Stimulated activated CD4-positive, alpha-beta T cell treated with anti-CD3 and anti-CD28 coated beads, Interleukin-1b, Interleukin-23, amount 100 ng/mL, for 1 hour (primary cell): ENCODE measurements at regions not wholly inside any gene's neighbourhood (a gene's known extent, or its start where the extent isn't known, plus 50 kb on each side); places are given as distances from the start of the nearest gene placed in this dataset.

Experiments used
- DNase-seq, 2 donors: peaks; one replicate each; pipeline ENCODE4 v3.0.0-alpha.2; 2020; ENCODE audit warnings: low read depth in 2 of 2

DNA sequence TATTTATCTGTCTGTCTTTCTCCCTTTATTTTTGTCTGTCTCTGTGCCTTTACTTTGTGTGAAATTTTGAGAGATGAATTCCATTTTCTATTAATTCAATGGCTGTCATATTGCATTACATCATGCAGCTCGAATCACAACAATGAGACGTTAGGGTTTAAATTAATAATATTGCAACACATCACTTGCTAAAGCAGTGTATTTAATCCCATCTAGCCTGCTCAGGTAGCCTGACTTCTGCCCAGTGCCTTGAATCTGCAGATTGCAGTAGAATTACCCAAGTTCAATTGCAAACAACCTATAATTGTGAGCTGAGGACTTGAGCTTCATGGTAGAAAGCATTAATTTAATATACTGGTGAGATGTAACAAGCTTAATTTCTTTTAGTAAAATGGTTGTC is 235.7 kb upstream of the TSHZ2 start:
- no peak for DNase-seq

DNA sequence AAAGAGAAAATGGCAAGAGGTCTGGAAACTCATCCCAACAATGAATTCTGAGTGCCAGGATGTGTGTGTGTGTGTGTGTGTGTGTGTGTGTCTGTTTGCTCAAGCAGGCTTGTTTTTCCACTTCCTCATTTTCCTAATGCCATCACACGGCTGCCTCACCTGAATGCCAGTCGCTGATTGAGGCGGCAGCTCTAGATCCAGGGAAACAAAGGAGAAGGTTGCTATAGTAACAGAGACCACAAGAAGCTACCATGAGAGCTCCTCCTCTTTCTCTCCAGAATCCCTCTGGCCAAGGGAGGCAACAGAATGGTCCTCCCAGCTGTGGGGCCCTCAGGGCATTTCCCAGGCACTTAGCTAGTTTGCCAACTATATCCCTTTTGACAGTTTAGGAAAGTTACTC is 241.1 kb upstream of the TSHZ2 start:
- no peak for DNase-seq

DNA sequence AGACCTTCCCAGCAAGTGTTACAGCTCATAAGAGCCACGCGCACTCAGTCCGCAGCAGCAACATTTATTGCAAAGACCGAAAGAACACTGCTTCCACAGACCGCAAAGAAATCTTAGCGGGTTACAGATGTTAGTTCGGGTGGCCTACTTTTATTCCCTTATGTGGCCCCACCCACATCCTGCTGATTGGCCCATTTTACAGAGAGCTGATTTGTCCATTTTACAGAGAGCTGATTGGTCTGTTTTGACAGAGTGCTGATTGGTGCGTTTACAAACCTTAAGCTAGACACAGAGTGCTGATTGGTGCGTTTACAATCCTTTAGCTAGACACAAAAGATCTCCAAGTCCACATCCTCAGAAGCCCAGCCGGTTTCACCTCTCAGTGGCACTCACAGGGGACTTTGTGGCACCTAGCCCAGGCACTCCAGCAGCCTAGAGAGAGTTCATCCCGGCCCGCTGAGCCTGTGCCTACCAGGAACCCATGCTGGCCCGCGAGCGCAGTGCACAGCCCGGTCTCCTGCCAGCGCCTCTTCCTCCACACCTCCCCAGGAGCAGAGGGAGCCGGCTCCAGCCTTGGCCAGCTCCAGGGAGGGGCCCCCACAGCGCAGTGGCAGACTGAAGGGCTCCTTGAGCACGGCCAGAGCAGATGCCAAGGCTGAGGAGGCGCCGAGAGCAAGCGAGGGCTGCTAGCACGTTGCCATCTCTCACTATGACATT is 244.3 kb upstream of the TSHZ2 start:
- no peak for DNase-seq

DNA sequence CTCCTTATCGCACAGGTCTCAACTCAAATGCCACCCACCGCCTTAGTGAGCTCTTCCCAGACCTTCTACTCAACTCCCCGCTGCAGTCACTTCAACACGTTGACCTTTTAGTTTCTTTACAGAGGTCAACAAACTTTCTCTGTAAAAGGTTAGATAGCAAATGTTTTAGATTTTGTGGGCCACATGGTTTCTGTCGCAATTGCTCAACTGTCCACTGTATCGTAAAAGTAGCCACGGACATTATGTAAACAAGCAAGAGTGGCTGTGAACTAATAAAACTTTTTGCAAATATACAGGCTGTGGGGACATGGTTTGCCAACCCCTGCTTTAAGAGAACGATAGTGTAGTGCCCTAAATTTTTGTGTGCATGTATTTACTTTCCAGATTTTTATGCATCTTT is 247.6 kb upstream of the TSHZ2 start:
- no peak for DNase-seq

DNA sequence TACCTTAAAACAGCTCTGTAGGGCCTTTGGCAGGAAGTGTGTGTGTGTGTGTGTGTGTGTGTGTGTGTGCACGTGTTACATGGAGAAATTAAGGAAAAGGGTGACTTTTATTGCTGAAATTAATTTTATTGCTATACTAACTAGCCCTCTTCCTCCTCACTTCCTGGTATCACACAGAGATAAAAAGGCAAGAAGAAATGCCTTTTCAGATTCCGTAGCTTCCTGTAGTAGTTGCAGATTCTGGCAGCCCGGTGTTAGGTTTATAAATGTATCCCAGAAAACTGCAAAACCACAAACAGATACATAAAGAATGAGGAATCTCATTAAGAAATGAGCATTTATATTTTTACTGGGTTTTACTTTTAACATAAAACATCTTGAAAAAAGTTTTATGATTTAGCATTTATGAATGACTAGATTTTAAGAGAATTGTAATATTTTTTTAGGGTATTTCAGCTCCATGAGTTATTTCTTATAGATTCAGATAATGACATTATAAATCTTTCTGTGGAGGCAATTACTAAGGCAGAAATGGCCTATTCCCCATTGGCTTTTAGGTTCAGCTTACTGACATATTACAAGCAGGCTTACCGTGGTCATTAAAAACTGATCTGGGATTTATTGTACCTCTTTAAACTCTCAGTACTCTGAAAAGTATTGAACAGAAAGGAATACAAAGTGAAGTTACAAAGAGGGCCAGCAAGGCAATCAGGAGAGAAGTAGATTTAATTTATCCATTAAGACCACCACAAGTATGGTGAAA is 249.1 kb upstream of the TSHZ2 start:
- DNase-seq = no peak

DNA sequence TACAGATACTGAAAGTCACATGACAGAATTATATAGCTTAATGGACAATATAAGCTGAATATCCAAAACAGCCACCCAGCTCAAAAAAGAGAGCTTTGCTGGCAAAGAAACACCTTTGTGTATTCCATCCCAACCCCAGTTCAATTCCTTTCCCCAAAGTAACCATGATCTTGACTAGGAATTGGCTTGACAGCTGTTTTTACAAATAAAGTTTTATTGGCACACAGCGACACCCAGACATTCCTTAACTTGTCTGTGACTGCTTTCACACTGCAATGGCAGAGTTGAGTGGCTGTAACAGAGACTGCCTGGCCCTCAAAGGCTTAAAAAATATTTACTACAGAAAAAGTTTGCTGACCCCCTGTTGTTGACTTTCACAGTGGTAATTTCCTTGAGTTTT is 264.0 kb upstream of the TSHZ2 start:
- no peak for DNase-seq

DNA sequence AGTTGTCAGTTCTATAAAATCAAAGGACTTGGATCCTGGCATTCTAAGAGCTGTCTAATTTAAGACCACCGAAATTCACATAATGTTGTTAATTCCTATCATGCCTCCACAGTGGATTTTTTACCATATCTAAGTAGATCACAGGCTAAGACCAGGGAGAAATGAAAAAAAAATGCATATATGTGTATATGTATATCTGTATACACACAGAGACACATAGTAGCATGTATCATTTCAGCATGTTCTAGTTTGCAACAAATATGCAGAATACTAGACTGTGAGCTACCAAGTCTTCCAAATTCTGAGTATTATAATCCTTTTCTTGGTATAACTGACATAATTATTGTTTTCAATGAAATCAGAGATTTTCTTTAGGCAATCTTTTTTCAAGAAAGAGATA is 267.6 kb upstream of the TSHZ2 start:
- DNase-seq = no peak

DNA sequence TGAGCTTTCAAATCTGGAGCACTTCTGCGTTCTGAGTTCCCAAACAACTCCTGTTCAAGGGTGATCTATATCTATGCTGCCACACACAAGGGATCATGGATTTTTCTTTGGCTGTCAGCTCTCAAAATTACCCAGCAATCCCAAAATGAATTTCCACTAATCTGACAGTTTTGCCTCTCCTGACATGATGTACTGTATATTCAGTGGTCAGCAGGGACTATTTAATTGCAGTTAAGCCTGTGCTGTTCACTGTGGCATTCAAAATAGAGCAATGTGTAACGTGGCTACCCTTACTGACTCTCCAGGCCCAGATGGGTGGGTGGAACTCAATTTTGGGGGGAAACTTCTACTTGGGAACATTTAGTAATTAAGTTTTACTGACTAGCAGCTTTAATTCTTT is 283.8 kb upstream of the TSHZ2 start:
- no peak for DNase-seq

DNA sequence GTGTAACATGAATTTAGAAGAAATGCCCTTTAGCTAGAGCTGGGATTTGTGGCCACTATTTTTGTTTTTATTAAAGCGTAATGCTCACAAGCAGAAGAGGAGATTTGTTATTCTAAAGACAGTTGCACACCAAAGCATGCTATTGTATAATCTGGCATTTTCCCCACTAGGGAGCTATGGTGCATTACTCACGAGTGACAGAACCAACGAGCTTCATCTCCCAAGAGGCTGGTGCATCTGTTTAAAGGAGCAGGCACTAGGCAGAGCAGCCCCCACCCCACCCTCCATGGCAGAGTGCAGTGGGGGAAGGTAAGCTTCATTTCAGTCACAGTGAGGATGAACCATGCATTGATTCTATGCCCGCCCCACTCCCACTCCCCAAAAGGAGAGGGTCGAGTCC is 287.3 kb upstream of the TSHZ2 start:
- no peak for DNase-seq

DNA sequence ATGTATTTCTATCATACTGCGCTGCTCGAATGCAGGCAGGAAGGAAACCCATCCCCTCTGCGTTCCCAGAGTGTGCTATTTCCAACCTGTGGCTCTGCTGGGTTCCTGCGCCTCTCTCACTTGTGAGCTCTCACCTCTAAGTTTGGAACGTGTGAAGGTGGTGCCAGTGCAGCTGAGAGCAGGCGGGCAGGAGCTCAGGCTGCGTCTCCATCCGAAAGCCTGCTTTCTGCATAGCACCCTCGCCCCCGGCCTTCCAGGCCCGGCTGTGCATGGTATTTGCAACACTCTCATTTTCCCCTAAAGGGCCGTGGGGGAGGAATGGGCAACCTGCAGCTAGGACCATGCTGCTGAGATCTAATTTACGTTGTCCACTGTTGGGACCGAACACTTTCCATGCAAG is 288.0 kb upstream of the TSHZ2 start:
- no peak for DNase-seq

DNA sequence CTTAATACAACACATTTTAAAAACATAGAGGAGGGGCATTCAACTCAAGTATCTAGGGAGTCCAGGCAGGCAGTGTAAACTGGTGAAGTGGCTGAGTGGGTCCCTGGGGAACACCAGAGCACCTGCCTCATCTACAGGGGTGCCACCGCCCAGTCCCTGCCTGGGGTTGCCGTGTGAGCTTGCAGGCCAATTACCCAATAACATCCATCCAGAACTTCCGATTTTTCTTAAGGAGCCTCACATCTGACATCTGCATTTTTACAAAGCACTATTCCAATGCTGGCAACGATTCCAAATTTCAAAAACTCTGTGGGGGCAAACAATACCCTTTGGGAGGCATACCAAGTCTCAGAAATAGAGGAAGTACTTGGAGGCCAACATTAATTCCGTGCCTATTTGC is 288.4 kb upstream of the TSHZ2 start:
- DNase-seq = no peak

DNA sequence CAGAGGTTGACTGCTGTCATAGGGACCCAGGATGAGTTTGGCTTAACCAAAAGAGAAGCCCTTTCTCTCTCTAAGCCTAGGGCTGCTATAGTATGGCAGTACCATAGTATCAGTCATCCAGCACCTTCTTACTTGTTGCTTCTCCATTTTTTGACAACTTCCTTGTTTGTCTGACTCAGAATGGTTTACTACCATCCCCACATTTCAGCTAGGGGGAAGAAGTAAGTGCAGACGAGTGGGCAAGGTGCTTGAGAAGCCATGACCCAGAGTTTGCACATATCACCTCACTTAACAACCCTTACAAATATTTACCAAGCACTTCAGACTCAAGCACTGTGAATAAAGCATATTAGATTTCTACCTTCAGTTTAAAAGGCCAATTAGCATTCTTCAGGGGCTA is 289.9 kb upstream of the TSHZ2 start:
- DNase-seq = no peak

DNA sequence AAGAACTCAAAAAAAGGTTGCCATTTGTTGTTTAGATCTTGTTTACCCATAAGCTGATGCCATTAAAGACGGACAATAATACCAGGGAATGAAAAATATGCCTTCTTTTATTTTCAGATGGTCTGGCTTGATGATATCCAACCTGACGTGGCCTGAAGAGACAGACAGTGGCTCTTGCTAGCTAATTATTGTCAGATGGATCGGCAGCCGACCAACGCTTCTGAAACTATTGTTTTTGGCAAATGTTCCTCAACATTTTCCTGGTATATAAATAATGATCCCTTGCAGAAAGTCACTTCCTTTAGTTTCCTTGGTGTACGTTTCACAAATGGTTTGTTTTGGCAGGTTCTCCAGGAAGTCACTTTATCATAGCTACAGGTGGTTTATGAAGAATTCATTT is 290.9 kb upstream of the TSHZ2 start:
- no peak for DNase-seq

DNA sequence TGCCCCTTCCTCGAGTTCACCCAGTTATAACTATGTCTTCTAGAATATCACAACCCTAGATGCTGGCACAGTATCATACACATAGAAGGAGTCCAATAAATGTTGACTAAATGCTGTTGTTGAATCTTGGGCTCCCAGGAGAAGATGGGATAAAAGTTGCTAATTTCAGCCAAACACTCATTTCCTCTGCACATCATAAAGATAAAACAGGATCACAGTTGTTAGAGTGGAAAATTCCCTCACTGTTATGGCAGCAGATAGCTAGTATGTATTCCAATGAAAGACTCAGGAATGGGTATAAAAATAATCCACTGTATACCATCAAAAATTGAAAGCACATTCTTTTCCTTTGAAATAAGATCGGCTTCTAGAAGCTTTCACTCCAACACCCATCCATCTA is 294.9 kb upstream of the TSHZ2 start:
- no peak for DNase-seq

DNA sequence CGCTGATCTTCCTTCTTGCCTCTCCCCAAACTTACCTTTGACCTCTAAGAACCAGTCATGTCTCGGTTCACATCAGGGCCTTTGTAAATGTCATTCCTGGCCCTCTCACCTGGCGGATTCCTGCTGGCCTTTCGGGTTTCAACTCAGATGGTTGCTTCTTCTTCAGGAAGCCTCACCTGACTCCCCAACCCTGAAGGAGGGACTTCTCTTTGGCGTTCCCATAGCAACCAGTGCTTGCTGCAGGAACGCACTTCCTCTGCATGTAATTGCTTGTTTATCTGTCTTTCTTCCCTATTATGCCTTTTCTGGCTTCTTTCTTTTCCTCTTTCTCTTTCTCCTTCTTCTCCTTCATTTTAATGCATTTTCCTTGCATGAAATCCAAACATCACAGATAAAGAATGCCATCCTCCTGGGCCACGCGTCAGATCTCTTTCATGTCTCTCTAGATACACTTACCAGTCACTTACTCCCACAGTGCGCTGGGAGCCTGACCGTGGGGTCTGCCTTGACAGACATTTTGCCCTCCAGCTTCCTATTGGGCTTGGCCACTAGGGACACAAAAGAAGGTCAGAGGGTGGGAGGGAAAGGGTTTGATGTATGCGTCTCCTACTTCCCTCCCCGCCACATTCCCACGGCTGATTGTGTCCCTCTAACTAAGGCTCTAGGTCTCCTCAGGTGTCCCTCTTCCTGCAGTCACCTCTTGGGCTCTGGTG is 295.7 kb upstream of the TSHZ2 start:
- no peak for DNase-seq

DNA sequence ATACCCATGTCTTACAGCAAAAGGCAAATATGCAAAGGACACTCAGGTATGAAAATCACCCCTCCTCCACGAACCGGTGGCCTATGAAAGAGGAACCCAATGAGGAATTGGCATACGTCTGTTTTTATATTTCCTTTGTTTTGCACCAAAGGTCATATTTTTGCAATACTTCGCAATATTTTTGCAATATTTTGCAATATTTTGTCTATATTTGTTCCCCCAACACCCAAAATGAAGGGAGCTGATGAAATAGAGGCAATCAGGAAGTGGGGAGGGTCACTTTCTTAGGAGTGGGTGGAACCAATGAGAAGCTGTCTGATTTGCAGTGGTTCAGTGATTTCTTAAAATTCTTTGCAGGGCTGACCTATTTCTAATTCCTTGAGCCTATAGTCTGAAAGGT is 296.8 kb upstream of the TSHZ2 start:
- DNase-seq = no peak

DNA sequence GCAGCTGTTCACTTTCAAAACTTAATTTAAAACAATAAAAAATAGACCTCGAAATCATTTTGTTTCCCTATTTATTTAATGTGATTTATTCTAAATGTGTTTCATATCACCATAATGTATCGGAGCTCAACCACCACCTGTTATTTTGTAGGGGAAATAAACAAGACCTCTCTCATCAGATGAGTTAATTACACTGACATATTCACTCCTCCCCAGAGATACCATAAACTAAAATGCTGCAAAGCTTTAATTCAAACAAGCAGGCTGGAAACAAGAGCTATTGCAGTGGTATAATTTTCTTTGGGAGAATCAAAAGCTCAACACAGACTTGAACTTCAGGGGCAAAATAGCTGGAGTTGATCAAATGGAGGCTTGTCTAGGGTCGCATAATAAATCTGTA is 303.5 kb upstream of the TSHZ2 start:
- DNase-seq = no peak

DNA sequence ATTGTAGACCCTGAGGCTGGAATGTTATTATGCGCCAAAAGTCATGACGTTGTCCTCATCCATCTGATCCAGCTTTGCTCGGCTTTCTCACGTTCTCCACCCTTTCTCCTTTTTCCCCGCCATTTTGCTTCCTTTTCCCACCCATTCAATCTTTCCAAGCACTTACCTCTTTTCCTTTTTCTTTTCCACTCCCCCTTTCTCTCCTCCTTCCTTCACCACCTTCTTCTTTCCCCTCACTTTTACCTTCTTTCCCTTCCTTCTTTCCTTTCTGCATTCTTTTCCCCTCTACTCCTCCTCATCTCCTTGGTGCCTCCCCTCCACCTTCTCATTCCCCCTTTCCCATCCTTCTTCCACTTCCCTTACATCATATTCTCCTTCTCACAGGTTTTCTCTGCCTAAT is 304.8 kb upstream of the TSHZ2 start:
- no peak for DNase-seq

DNA sequence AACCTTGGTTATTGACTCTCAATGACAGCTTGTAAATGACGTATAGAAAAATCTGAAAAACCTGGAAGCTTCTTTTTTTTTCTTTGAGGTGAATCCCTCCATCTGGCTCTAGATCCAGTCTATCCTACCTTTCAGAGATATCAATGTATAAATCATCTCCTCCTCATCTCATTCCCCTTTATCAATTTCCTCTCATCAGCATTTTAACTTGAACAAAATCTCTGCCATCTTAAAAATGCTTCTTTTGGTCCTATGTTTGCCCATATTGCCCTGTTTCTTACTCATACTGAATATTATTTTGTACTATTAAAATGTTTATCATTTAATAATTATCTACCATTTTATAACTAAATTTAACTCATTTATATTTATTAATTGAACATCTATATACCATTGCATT is 306.7 kb upstream of the TSHZ2 start:
- DNase-seq = no peak

DNA sequence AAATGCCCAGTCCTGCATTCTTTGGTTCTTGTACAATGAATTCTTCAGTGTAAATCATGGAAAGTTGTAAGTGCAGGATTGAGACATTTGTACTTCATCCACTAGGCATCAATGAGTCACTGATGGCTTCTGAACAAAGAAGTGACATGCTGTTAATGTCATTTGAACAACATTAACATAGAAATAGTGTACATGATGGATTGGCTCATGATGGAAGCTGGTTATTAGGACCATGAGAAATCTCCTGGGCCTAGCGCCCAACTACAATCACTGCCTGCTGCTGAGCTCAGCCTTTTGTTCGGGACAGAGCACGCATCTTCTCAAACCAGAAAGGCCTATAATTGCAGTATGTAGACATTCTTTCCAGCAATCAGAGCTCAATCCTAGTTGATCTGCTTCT is 316.8 kb upstream of the TSHZ2 start:
- DNase-seq = no peak

DNA sequence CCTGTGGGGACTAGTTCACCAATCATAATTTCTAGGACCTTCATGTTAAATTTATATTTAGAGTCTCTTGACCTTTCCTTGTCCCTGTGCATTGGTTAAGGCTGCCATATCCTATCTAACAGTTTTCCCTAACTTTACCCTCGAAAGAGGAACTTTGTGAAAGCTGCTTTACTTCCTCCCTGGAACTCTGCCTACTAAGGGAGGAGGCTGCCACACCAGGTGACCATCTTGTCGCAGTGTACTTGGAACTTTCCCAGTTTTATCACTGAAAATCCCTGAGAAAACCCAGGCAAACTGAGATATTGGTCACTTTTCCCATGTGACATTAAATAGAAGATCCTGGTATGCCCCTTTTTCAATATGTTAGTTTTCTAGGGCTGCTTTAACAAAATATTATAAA is 317.6 kb upstream of the TSHZ2 start:
- no peak for DNase-seq

DNA sequence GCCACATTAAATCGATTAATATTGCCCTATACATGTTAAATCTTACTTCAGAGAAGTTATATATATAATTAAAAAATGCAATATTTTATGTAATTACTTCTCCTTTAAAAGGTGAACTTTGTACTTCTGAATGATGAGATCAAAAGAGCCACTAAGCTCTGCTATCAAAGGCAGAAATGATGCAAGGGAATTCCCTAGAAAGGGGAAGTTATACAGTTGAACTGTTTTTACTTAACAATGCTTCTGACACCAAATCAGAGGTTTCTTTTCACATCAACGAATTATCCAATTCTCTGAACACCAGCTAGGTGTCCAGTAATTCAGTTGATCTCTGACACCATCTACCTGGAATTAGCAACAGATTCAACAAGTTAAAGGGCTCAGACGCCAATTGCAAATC is 319.9 kb upstream of the TSHZ2 start:
- DNase-seq = no peak

DNA sequence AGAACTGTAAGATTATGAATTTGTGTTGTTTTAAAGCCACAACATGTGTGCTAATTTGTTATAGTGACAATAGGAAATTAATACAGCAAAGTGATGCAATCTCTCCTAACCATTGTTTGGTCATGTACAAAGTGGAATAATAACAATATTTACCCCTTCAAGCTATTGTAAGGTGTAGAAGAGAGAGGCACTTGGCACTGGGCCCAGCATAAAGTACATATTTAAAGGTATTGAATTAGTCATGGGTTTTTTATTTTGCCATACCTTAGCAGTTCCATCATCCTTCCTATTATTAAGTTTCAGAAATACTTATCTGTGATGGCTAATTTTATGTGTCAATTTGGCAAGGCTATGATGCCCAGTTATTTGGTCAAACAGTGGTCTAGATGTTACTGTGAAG is 322.4 kb upstream of the TSHZ2 start:
- DNase-seq = no peak
